ENCODE measurements at regions not wholly inside any gene's neighbourhood (a gene's known extent, or its start where the extent isn't known, plus 50 kb on each side); places are given as distances from the start of the nearest gene placed in this dataset.

- H3K79me2 ChIP-seq (replicated peaks; ENCODE audit: insufficient read depth, low read length) = no peaks in the 10 kb centered on the region
- H4K20me1 ChIP-seq (ENCODE audit: insufficient read depth) = no peaks in the 10 kb centered on the region
- no peak overlapping the region for H3K27ac ChIP-seq (ENCODE audit: low read length)
- H3F3A ChIP-seq (ENCODE audit: insufficient read depth, low read length, poor library complexity, severe bottlenecking) = no peaks in the 10 kb centered on the region
- TF ChIP-seq CTCF (IDR thresholded peaks at IDR 0.05; ENCODE audit: poor library complexity, severe bottlenecking) (no peak), SMC3 (conservative IDR thresholded peaks at IDR 0.05; ENCODE audit: poor library complexity) (no peak), EP300 (conservative IDR thresholded peaks at IDR 0.05; ENCODE audit: poor library complexity, severe bottlenecking) (no peak), TAF1 (IDR thresholded peaks at IDR 0.05; ENCODE audit: low read depth) (no peak), POLR2AphosphoS5 (IDR thresholded peaks at IDR 0.05) (no peak), REST (IDR thresholded peaks at IDR 0.05; ENCODE audit: borderline replicate concordance) (no peak), EZH2 (IDR thresholded peaks at IDR 0.05; ENCODE audit: borderline replicate concordance, insufficient read depth, low read length, poor library complexity, severe bottlenecking) (no peak), MXI1 (conservative IDR thresholded peaks at IDR 0.05; ENCODE audit: poor library complexity, severe bottlenecking) (no peak), RAD21 (conservative IDR thresholded peaks at IDR 0.05) (no peak)
- H3K9ac ChIP-seq (ENCODE audit: low read length) = no peak overlapping the region
- no peak overlapping the region for H3K4me3 ChIP-seq (ENCODE audit: low read length)
- no peaks in the 10 kb centered on the region for H3K9me3 ChIP-seq (ENCODE audit: low read length)
- H3K4me2 ChIP-seq (ENCODE audit: low read length) = no peak overlapping the region
- H2AFZ ChIP-seq (ENCODE audit: low read depth, low read length) = no peak overlapping the region
- H3K27me3 ChIP-seq (ENCODE audit: insufficient read depth, low read depth, low read length) = no peaks in the 10 kb centered on the region
- H3K9me2 ChIP-seq (ENCODE audit: insufficient read depth, low read length) = no peaks in the 10 kb centered on the region
- H3K36me3 ChIP-seq (ENCODE audit: insufficient read depth, low read length) = no peaks in the 10 kb centered on the region
Measured at GRCh38 chr12:23474438-23474976, 475.0 kb downstream of the SOX5 start.

Small RNA genes lying in the stretch of these regions (small RNA-seq; reads per million reads assigned to genes)
- 0 reads per million in 3 experiments for gene AC087258.2

Data from neural cell (in vitro differentiated cells).